NT2/D1 (cell line): ENCODE measurements at regions not wholly inside any gene's neighbourhood (a gene's known extent, or its start where the extent isn't known, plus 50 kb on each side); places are given as distances from the start of the nearest gene placed in this dataset.

Experiments
- SUZ12 ChIP-seq: IDR thresholded peaks from 2 replicates; pipeline ENCODE4 v1.6.1; 2011; ENCODE audit not compliant: insufficient read length, insufficient read depth; ENCODE audit errors: extremely low read depth
- YY1 ChIP-seq: IDR thresholded peaks from 2 replicates; pipeline ENCODE4 v1.6.1; 2011; ENCODE audit not compliant: insufficient read length, insufficient read depth
- ZNF274 ChIP-seq: IDR thresholded peaks from 2 replicates; pipeline ENCODE4 v1.6.1; 2011; ENCODE audit warnings: mild to moderate bottlenecking, low read depth, low read length

- TF ChIP-seq SUZ12 (no peak), YY1 (no peak), ZNF274 (no peak)
These were observed 155.9 kb upstream of the RUNX1 start for GRCh38 chr21:35204850-35205541.
